H1 (cell line): ENCODE measurements at regions not wholly inside any gene's neighbourhood (a gene's known extent, or its start where the extent isn't known, plus 50 kb on each side); places are given as distances from the start of the nearest gene placed in this dataset.

Experiments
- CTCF ChIA-PET: fragments of 300-600 bp; sonication (Branson Sonifier 250); formaldehyde crosslinking; loops from one replicate; lab custom pipeline; 2021; ENCODE audit not compliant: partially characterized antibody; lab: Charles Lee
- POLR2A ChIA-PET: fragments of 300-600 bp; sonication (Branson Sonifier 250); formaldehyde crosslinking; loops from one replicate; lab custom pipeline; 2021; ENCODE audit warnings: inconsistent platforms; ENCODE audit not compliant: partially characterized antibody; lab: Charles Lee
- DNase-seq, 2 experiments: peaks; one replicate each; pipeline versions ENCODE4 v3.0.0 to v3.0.0-alpha.2; 2010 to 2022; ENCODE audit warnings: low spot score in 2 of 2, low read depth in 1 of 2, mixed read lengths in 1 of 2
- FAIRE-seq: peaks from 2 replicates; lab custom pipeline; 2011; peaks lifted over from hg19 to GRCh38; lab: Jason Lieb, UNC
- H2AFZ ChIP-seq: 2 replicates; pipeline ENCODE4 v1.8.1; 2012; ENCODE audit warnings: low read length, inconsistent platforms
- H2AK5ac ChIP-seq: 2 replicates; pipeline ENCODE4 v1.6.1; 2013; ENCODE audit warnings: low read depth, low read length
- H2BK120ac ChIP-seq: replicated peaks from 2 replicates; pipeline ENCODE3; 2013; ENCODE audit warnings: low read depth, low read length, inconsistent platforms
- H2BK12ac ChIP-seq: 2 replicates; pipeline ENCODE4 v1.6.1; 2013; ENCODE audit warnings: low read depth, low read length
- H2BK15ac ChIP-seq: 2 replicates; pipeline ENCODE4 v1.6.1; 2013; ENCODE audit warnings: low read length
- H2BK20ac ChIP-seq: 2 replicates; pipeline ENCODE4 v1.6.1; 2013; ENCODE audit warnings: low read length
- H2BK5ac ChIP-seq: 2 replicates; pipeline ENCODE4 v1.6.1; 2013; ENCODE audit warnings: low read depth, low read length
- H3K14ac ChIP-seq: 2 replicates; pipeline ENCODE4 v1.6.1; 2013; ENCODE audit warnings: inconsistent platforms; ENCODE audit not compliant: insufficient read length
- H3K18ac ChIP-seq: 2 replicates; pipeline ENCODE4 v1.6.1; 2013; ENCODE audit warnings: low read length; ENCODE audit errors: extremely low read depth
- H3K23ac ChIP-seq: 2 replicates; pipeline ENCODE4 v1.6.1; 2013; ENCODE audit warnings: inconsistent platforms; ENCODE audit not compliant: insufficient read length
- H3K23me2 ChIP-seq: 2 replicates; pipeline ENCODE4 v1.6.1; 2013; ENCODE audit warnings: low read depth, low read length
- H3K27ac ChIP-seq: 2 replicates; pipeline ENCODE4 v1.6.1; 2011; ENCODE audit warnings: low read depth, low read length, inconsistent platforms
- H3K27me3 ChIP-seq, 4 experiments: replicated peaks in 1 of 4; 1 replicate in 1 of 4; 2 replicates in 3 of 4; pipeline versions ENCODE4 v1.6.1 to v1.8.1; 2011 to 2013; ENCODE audit warnings: low read length in 3 of 4, mild to moderate bottlenecking in 3 of 4, inconsistent platforms in 2 of 4, mixed read lengths in 2 of 4, moderate library complexity in 1 of 4; ENCODE audit not compliant: control insufficient read depth in 3 of 4, insufficient read depth in 3 of 4; ENCODE audit errors: extremely low read depth in 1 of 4
- H3K36me3 ChIP-seq, 4 experiments: 2 replicates each; pipeline versions ENCODE4 v1.6.1 to v1.8.1; 2011 to 2013; ENCODE audit warnings: mild to moderate bottlenecking in 4 of 4, low read length in 3 of 4, moderate library complexity in 2 of 4, control low read depth in 1 of 4, inconsistent platforms in 1 of 4; ENCODE audit not compliant: insufficient read depth in 4 of 4, control insufficient read depth in 2 of 4
- H3K4ac ChIP-seq: replicated peaks from 2 replicates; pipeline ENCODE3; 2013; ENCODE audit warnings: low read length, low read depth, mixed read lengths, inconsistent platforms; ENCODE audit not compliant: insufficient read length
- H3K4me1 ChIP-seq, 4 experiments: replicated peaks in 1 of 4; 1 replicate in 1 of 4; 2 replicates in 3 of 4; pipeline versions ENCODE4 v1.6.1 to v1.8.1; 2011 to 2013; ENCODE audit warnings: low read length in 3 of 4, inconsistent platforms in 2 of 4, mixed read lengths in 1 of 4; ENCODE audit not compliant: insufficient read depth in 4 of 4, control insufficient read depth in 3 of 4
- H3K4me2 ChIP-seq, 2 experiments: 2 replicates each; pipeline versions ENCODE4 v1.6.1 to v1.8.1; 2011 to 2013; ENCODE audit warnings: low read depth in 2 of 2, low read length in 2 of 2, control low read depth in 1 of 2, inconsistent platforms in 1 of 2, mild to moderate bottlenecking in 1 of 2; ENCODE audit not compliant: insufficient read depth in 1 of 2
- H3K4me3 ChIP-seq, 4 experiments: fragments of 200-600, 300-600 bp in 1 of 4; sonication (generic), shearing (Covaris generic), sonication (Bioruptor Twin) in 1 of 4; 2 replicates each; pipeline versions ENCODE4 v1.5.1 to v1.8.1; 2011 to 2016; ENCODE audit warnings: low read length in 4 of 4, low read depth in 3 of 4, control low read depth in 2 of 4, inconsistent platforms in 2 of 4, mild to moderate bottlenecking in 2 of 4, mixed read lengths in 1 of 4, moderate library complexity in 1 of 4; ENCODE audit not compliant: insufficient read depth in 2 of 4; ENCODE audit errors: extremely low read depth in 1 of 4
- H3K56ac ChIP-seq: replicated peaks from 2 replicates; pipeline ENCODE3; 2013; ENCODE audit warnings: low read depth, mild to moderate bottlenecking, mixed read lengths, low read length, inconsistent platforms; ENCODE audit not compliant: insufficient read length
- H3K79me1 ChIP-seq: 2 replicates; pipeline ENCODE4 v1.6.1; 2013; ENCODE audit warnings: low read depth, low read length, control low read depth
- H3K79me2 ChIP-seq, 2 experiments: 2 replicates each; pipeline versions ENCODE4 v1.6.1 to v1.8.1; 2012 to 2013; ENCODE audit warnings: low read length in 2 of 2, mild to moderate bottlenecking in 2 of 2, inconsistent platforms in 1 of 2; ENCODE audit not compliant: insufficient read depth in 2 of 2, control insufficient read depth in 1 of 2
- H3K9ac ChIP-seq, 4 experiments: replicated peaks in 1 of 4; 1 replicate in 1 of 4; 2 replicates in 3 of 4; pipeline versions ENCODE4 v1.6.1 to v1.8.1; 2011 to 2013; ENCODE audit warnings: low read depth in 3 of 4, low read length in 3 of 4, control low read depth in 2 of 4, mild to moderate bottlenecking in 2 of 4, moderate library complexity in 2 of 4, inconsistent platforms in 1 of 4; ENCODE audit errors: extremely low read depth in 1 of 4
- H3K9me3 ChIP-seq, 2 experiments: 2 replicates each; pipeline versions ENCODE4 v1.6.1 to v1.8.1; 2012 to 2013; ENCODE audit warnings: mild to moderate bottlenecking in 2 of 2, moderate library complexity in 2 of 2, control low read depth in 1 of 2, inconsistent platforms in 1 of 2, low read depth in 1 of 2, low read length in 1 of 2, mixed read lengths in 1 of 2; ENCODE audit not compliant: insufficient read depth in 2 of 2
- H4K20me1 ChIP-seq, 2 experiments: replicated peaks in 1 of 2; 2 replicates each; pipeline versions ENCODE3 to v1.8.1; 2011 to 2013; ENCODE audit warnings: inconsistent platforms in 2 of 2, low read length in 2 of 2, mild to moderate bottlenecking in 1 of 2; ENCODE audit not compliant: insufficient read depth in 2 of 2, control insufficient read depth in 1 of 2
- H4K5ac ChIP-seq: 2 replicates; pipeline ENCODE4 v1.6.1; 2013; ENCODE audit warnings: low read length, low read depth, mixed read lengths, inconsistent platforms; ENCODE audit not compliant: insufficient read length
- H4K8ac ChIP-seq: 2 replicates; pipeline ENCODE4 v1.8.0; 2013; ENCODE audit warnings: mild to moderate bottlenecking, moderate library complexity, low read length, inconsistent platforms; ENCODE audit not compliant: insufficient read depth; ENCODE audit errors: extremely low read depth
- H4K91ac ChIP-seq: replicated peaks from 2 replicates; pipeline ENCODE3; 2013; ENCODE audit warnings: low read length, mixed read lengths, inconsistent platforms; ENCODE audit not compliant: insufficient read length
- CHD1 ChIP-seq: IDR thresholded peaks from 2 replicates; pipeline ENCODE4 v1.6.1; 2012; ENCODE audit warnings: low read depth, low read length, improper control_type of control experiment
- CREB1 ChIP-seq: IDR thresholded peaks from 2 replicates; pipeline ENCODE4 v1.6.1; 2012; ENCODE audit warnings: inconsistent platforms
- E2F6 ChIP-seq: IDR thresholded peaks from 2 replicates; pipeline ENCODE4 v1.6.1; 2012; ENCODE audit warnings: inconsistent platforms
- EGR1 ChIP-seq: IDR thresholded peaks from 2 replicates; pipeline ENCODE4 v1.6.1; 2011; ENCODE audit warnings: low read depth, low read length, borderline replicate concordance
- EP300 ChIP-seq, 2 experiments: IDR thresholded peaks; 1 replicate in 1 of 2; 2 replicates in 1 of 2; pipeline ENCODE4 v1.6.1; 2011 to 2012; ENCODE audit warnings: low read depth in 2 of 2, low read length in 2 of 2, mild to moderate bottlenecking in 2 of 2, borderline replicate concordance in 1 of 2, inconsistent platforms in 1 of 2, moderate library complexity in 1 of 2
- EZH2 ChIP-seq: fragments of 200-600 bp; sonication (generic); IDR thresholded peaks from 2 replicates; pipeline ENCODE4 v1.7.1; 2012; ENCODE audit warnings: low read depth, mild to moderate bottlenecking, moderate library complexity, low read length, inconsistent platforms; ENCODE audit not compliant: severe bottlenecking
- FOSL1 ChIP-seq: IDR thresholded peaks from 2 replicates; pipeline ENCODE4 v1.6.1; 2011; ENCODE audit warnings: mild to moderate bottlenecking, low read depth, low read length, moderate library complexity; ENCODE audit not compliant: insufficient read depth
- HDAC6 ChIP-seq: IDR thresholded peaks from one replicate; pipeline ENCODE4 v1.7.1; 2012; ENCODE audit warnings: low read depth, mild to moderate bottlenecking, inconsistent platforms, low read length, moderate library complexity
- JUN ChIP-seq: IDR thresholded peaks from 2 replicates; pipeline ENCODE4 v1.6.1; 2011; ENCODE audit warnings: low read depth, mild to moderate bottlenecking, improper control_type of control experiment, low read length
- KDM1A ChIP-seq: fragments of 200-600, 300-600 bp; sonication (generic); IDR thresholded peaks from 2 replicates; pipeline ENCODE4 v1.7.1; 2016; ENCODE audit warnings: mild to moderate bottlenecking, low read length, borderline replicate concordance
- KDM5A ChIP-seq: fragments of 200-600 bp; IDR thresholded peaks from 2 replicates; pipeline ENCODE4 v1.7.1; 2012; ENCODE audit warnings: mild to moderate bottlenecking, low read length, inconsistent platforms, mixed read lengths
- RNF2 ChIP-seq: fragments of 200-900, 300-1000 bp; sonication (generic); IDR thresholded peaks from 2 replicates; pipeline ENCODE4 v1.7.1; 2016; ENCODE audit warnings: borderline replicate concordance, low read depth, mild to moderate bottlenecking, antibody characterized with exemption, low read length; ENCODE audit not compliant: poor library complexity, severe bottlenecking; ENCODE audit errors: missing control alignments
- SP4 ChIP-seq: IDR thresholded peaks from 2 replicates; pipeline ENCODE4 v1.6.1; 2012; ENCODE audit warnings: low read length, inconsistent platforms
- TAF7 ChIP-seq: optimal IDR thresholded peaks from 2 replicates; pipeline ENCODE3; 2011; ENCODE audit warnings: low read depth, mild to moderate bottlenecking, inconsistent platforms, low read length, moderate library complexity, borderline replicate concordance
- TCF12 ChIP-seq: IDR thresholded peaks from 2 replicates; pipeline ENCODE4 v1.6.1; 2011; ENCODE audit warnings: low read depth, mild to moderate bottlenecking, low read length
- WGBS, 2 experiments: shearing (Covaris generic) in 1 of 2; methylation state at CpG; one replicate each; pipeline versions ENCODE4 v1.1.6 to v1.1.7; 2013 to 2015; ENCODE audit warnings: low lambda C conversion rate in 2 of 2, mixed read lengths in 2 of 2, inconsistent platforms in 1 of 2, low coverage in 1 of 2, missing lambda C conversion rate in 1 of 2; ENCODE audit not compliant: insufficient replicate concordance in 2 of 2, insufficient coverage in 1 of 2, insufficient read length in 1 of 2; ENCODE audit errors: extremely low coverage in 1 of 2, missing lambda C conversion rate in 1 of 2; 5-methylcytosine and 5-hydroxymethylcytosine counted together

GRCh38 chr18:23386317-23386716, 66.8 kb upstream of the RIOK3 start:
- H3K4me1 ChIP-seq, result no peaks in the 10 kb centered on the region
- H3K27ac ChIP-seq, result no peak overlapping the region
- no peak overlapping the region for H3K4ac ChIP-seq
- H2BK15ac ChIP-seq, result no peak overlapping the region
- no peaks in the 10 kb centered on the region for H3K79me1 ChIP-seq
- H4K20me1 ChIP-seq, result no peaks in the 10 kb centered on the region
- no peak overlapping the region for H3K4me2 ChIP-seq
- no peaks in the 10 kb centered on the region; a peak in 1 of 8 replicates for H3K36me3 ChIP-seq
- H3K9me3 ChIP-seq, result no peaks in the 10 kb centered on the region
- H3K27me3 ChIP-seq, result no peaks in the 10 kb centered on the region; a peak in 1 of 7 replicates
- CTCF ChIA-PET, result no interaction called here
- H3K4me3 ChIP-seq, result no peak overlapping the region
- no peak for FAIRE-seq
- no peak overlapping the region for H4K91ac ChIP-seq
- H2BK120ac ChIP-seq, result no peak overlapping the region
- no peaks in the 10 kb centered on the region for H3K23me2 ChIP-seq
- WGBS, 2 experiments, result 94% methylated on average over 3 of the region's 3 CpGs; no CpG with 5 or more reads in 1 of the 2 experiments
- H2BK12ac ChIP-seq, result no peak overlapping the region
- no peak overlapping the region for H3K56ac ChIP-seq
- no peak overlapping the region for H2AFZ ChIP-seq
- H2BK20ac ChIP-seq, result no peak overlapping the region
- POLR2A ChIA-PET, result no interaction called here
- no peak overlapping the region for H3K23ac ChIP-seq
- H3K79me2 ChIP-seq, result no peaks in the 10 kb centered on the region
- no peak overlapping the region for H3K18ac ChIP-seq
- H4K5ac ChIP-seq, result no peak overlapping the region
- H3K9ac ChIP-seq, result no peak overlapping the region
- no peak for DNase-seq
- no peak overlapping the region for H2AK5ac ChIP-seq
- H2BK5ac ChIP-seq, result no peak overlapping the region
- H4K8ac ChIP-seq, result no peak overlapping the region
- H3K14ac ChIP-seq, result no peak overlapping the region
- no peak for TF ChIP-seq TCF12
- no peak for TF ChIP-seq EP300 (IDR thresholded peaks at IDR 0.05; ENCODE audit: borderline replicate concordance in 1 of 2, low read depth in 2 of 2, low read length in 2 of 2)
- TF ChIP-seq EGR1, result no peak
- no peak for TF ChIP-seq JUN
- no peak for TF ChIP-seq RNF2
- no peak for TF ChIP-seq HDAC6
- TF ChIP-seq KDM1A, result no peak
- no peak for TF ChIP-seq EZH2
- TF ChIP-seq CREB1, result no peak
- no peak for TF ChIP-seq SP4
- no peak for TF ChIP-seq E2F6
- TF ChIP-seq TAF7, result no peak
- TF ChIP-seq FOSL1, result no peak
- no peak for TF ChIP-seq CHD1
- no peak for TF ChIP-seq KDM5A
